ENCODE measurements at regions not wholly inside any gene's neighbourhood (a gene's known extent, or its start where the extent isn't known, plus 50 kb on each side); places are given as distances from the start of the nearest gene placed in this dataset.
A peak's percentile ranks its signal among the peaks of the same experiment; 100 is the strongest.

GRCh38 chr7:16169537-16169936 is 251.8 kb downstream of the CRPPA start:
- DNase-seq (ENCODE audit: low read depth in 2 of 2): peak in 1 of 2 donors; percentile 0

GRCh38 chr7:16167526-16167925 is 253.8 kb downstream of the CRPPA start:
- no peak for DNase-seq (ENCODE audit: low read depth in 2 of 2)

GRCh38 chr7:16144361-16144760 is 277.0 kb downstream of the CRPPA start:
- no peak for DNase-seq (ENCODE audit: low read depth in 2 of 2)

GRCh38 chr7:16137944-16138343 is 283.4 kb downstream of the CRPPA start:
- DNase-seq (ENCODE audit: low read depth in 2 of 2): no peak

GRCh38 chr7:16136896-16137295 is 284.4 kb downstream of the CRPPA start:
- no peak for DNase-seq (ENCODE audit: low read depth in 2 of 2)

GRCh38 chr7:16135658-16136057 is 285.7 kb downstream of the CRPPA start:
- no peak for DNase-seq (ENCODE audit: low read depth in 2 of 2)

GRCh38 chr7:16130111-16131110 is 290.9 kb downstream of the CRPPA start:
- DNase-seq (ENCODE audit: low read depth in 2 of 2): peak in 1 of 2 donors; percentile 22

GRCh38 chr7:16129431-16130110 is 291.8 kb downstream of the CRPPA start:
- DNase-seq (ENCODE audit: low read depth in 2 of 2): peak in 1 of 2 donors; percentile 78

- DNase-seq (ENCODE audit: low read depth in 2 of 2): no peak
Measured at GRCh38 chr7:16123117-16123770, 298.1 kb downstream of the CRPPA start.

- DNase-seq (ENCODE audit: low read depth in 2 of 2): no peak
Measured at GRCh38 chr7:16121876-16122390, 299.4 kb downstream of the CRPPA start.

GRCh38 chr7:16115374-16115773 is 306.0 kb downstream of the CRPPA start:
- no peak for DNase-seq (ENCODE audit: low read depth in 2 of 2)

- DNase-seq (ENCODE audit: low read depth in 2 of 2): peak; percentile 36 to 67
Measured at GRCh38 chr7:16114633-16115032, 306.7 kb downstream of the CRPPA start.

GRCh38 chr7:16114071-16114470 is 307.3 kb downstream of the CRPPA start:
- no peak for DNase-seq (ENCODE audit: low read depth in 2 of 2)

GRCh38 chr7:16113058-16113457 is 308.3 kb downstream of the CRPPA start:
- no peak for DNase-seq (ENCODE audit: low read depth in 2 of 2)

- DNase-seq (ENCODE audit: low read depth in 2 of 2): no peak
Measured at GRCh38 chr7:16106869-16107268, 314.5 kb downstream of the CRPPA start.

GRCh38 chr7:16106300-16106699 is 315.0 kb downstream of the CRPPA start:
- no peak for DNase-seq (ENCODE audit: low read depth in 2 of 2)

GRCh38 chr7:16099302-16099849 is 322.0 kb downstream of the CRPPA start:
- no peak for DNase-seq (ENCODE audit: low read depth in 2 of 2)

GRCh38 chr7:16098585-16099179 is 322.7 kb downstream of the CRPPA start:
- peak; percentile 55 to 75 for DNase-seq (ENCODE audit: low read depth in 2 of 2)

GRCh38 chr7:16098058-16098457 is 323.3 kb downstream of the CRPPA start:
- peak in 1 of 2 donors; percentile 64 for DNase-seq (ENCODE audit: low read depth in 2 of 2)

- no peak for DNase-seq (ENCODE audit: low read depth in 2 of 2)
Measured at GRCh38 chr7:16095171-16095950, 326.0 kb downstream of the CRPPA start.
